ENCODE measurements at regions not wholly inside any gene's neighbourhood (a gene's known extent, or its start where the extent isn't known, plus 50 kb on each side); places are given as distances from the start of the nearest gene placed in this dataset.

GRCh38 chr4:36494747-36495146 lies 213.3 kb downstream of the DTHD1 start:
- no peak for TF ChIP-seq POLR2A (IDR thresholded peaks at IDR 0.05; ENCODE audit: low read length)
- TF ChIP-seq GATA1 (IDR thresholded peaks at IDR 0.05; ENCODE audit: low read depth, low read length), result no peak
